ENCODE measurements at regions not wholly inside any gene's neighbourhood (a gene's known extent, or its start where the extent isn't known, plus 50 kb on each side); places are given as distances from the start of the nearest gene placed in this dataset.
"Not testable (repeated sequence)": the region's sequence is repeated elsewhere in the genome, so short reads cannot be mapped to it uniquely, and the experiment has no call there.

GRCh38 chr10:62590306-62590705, 214.2 kb upstream of the ADO start:
- DNase-seq (ENCODE audit: low read depth) = no peak

DNA sequence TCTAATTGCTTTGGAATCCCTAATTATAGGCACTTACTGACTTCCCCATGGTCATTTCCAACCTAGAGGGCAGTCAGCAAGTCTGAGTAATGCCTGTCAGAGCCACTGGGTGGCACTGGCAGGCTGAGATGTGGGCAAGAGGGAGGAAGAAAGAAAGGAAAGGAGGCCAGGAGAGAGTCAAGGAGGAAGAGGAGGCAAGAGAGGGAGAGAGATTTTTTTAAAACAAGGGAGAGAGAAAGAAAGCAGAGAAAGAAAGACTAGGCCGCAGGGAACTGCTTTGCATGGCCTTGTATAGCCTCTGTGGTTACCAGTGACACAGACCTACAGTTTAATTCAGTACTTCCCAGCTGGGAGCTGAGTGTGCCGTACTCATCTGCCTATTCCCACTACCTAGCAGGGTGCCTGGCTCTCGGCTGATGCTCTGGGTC, 210.4 kb upstream of the ADO start:
- peak; percentile 12 for DNase-seq (ENCODE audit: low read depth)

- no peak for DNase-seq (ENCODE audit: low read depth)
Observed at GRCh38 chr10:62597226-62597625, 207.3 kb upstream of the ADO start.

DNA sequence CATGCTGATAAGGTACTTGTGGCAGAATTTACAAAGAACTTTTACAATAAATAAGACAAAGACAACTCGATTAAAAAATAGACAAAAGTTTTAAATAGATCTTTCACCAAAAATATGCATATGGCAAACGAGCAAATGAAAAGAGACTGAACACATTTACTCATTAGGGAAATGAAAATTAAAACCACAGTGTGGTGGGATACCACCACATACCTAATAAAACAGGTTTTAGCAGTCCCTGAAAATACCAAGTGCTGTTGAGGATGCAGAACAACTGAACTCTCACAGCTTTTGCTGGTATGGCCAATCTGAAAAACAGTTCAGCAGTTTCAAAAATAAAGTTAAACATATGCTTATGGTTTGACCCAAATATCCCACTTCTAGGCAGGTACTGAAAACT, 205.4 kb upstream of the ADO start:
- DNase-seq (ENCODE audit: low read depth) = no peak

DNA sequence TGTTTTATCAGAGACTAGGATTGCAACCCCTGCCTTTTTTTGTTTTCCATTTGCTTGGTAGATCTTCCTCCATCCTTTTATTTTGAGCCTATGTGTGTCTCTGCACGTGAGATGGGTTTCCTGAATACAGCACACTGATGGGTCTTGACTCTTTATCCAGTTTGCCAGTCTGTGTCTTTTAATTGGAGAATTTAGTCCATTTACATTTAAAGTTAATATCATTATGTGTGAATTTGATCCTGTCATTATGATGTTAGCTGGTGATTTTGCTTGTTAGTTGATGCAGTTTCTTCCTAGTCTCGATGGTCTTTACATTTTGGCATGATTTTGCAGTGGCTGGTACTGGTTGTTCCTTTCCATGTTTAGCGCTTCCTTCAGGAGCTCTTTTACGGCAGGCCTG, 198.0 kb upstream of the ADO start:
- DNase-seq (ENCODE audit: low read depth) = not testable (repeated sequence)

- not testable (repeated sequence) for DNase-seq (ENCODE audit: low read depth)
Observed at GRCh38 chr10:62608189-62608875, 196.2 kb upstream of the ADO start.

GRCh38 chr10:62610649-62611229, 193.8 kb upstream of the ADO start:
- DNase-seq (ENCODE audit: low read depth) = no peak

DNA sequence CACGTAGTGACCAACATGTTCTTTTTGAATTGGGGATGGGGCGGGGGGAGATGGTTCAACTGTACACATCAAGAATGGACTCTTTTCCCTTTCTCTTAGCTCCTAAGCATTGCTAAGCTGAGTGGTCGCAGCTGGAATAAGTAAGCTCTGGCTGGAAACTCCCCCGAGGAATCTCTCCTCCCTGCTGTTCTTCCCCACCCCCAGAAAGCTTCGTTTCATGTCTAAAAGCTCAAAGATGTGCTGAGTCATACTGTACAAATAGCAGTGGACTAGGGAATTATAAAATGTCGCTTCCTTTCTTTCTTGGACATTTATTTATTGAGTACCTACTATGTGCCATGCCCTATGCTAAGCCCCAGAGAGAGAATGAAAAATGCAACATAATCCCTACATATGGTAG, 191.1 kb upstream of the ADO start:
- DNase-seq (ENCODE audit: low read depth) = no peak

- DNase-seq (ENCODE audit: low read depth) = no peak
Observed at GRCh38 chr10:62613859-62614258, 190.7 kb upstream of the ADO start.

DNA sequence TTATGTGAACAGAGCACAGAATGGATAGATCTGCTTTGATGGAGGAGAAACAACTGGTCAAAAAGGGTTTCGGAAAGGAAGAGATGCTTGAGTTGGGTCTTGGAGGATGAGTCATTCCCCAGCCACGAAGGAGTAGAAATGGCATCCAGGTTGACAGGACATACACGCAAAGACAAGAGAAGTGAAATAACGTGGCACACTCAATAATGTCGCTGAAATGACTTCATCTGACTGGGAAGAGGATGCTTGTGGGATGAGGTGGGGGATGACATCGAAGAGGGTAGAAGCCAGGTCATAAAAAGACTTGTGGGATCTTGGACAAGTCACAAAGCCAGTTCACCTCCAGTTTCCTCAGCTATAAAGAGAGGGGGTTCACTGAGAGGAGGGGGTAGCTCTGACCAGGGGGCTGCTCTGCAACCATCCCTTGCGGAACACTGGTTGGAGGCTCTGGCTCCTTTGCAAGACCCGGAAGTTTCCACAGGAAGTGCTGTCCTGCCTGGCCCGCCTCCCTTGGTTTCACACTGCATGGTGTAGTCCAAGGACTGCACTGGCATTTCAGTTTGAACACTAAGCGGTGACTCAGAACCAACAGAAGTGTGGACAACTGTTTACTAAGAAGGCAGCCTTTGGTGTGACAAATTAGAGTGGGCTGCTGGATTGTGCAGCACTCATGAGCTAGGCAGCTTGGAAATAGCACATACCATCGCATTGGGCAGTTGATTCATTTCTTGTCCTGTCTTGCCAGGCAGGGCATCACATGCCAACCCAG, 189.9 kb upstream of the ADO start:
- DNase-seq (ENCODE audit: low read depth) = no peak

GRCh38 chr10:62616885-62617590, 187.5 kb upstream of the ADO start:
- no peak for DNase-seq (ENCODE audit: low read depth)

GRCh38 chr10:62617652-62618051, 186.9 kb upstream of the ADO start:
- DNase-seq (ENCODE audit: low read depth) = no peak

GRCh38 chr10:62618054-62618453, 186.5 kb upstream of the ADO start:
- no peak for DNase-seq (ENCODE audit: low read depth)

DNA sequence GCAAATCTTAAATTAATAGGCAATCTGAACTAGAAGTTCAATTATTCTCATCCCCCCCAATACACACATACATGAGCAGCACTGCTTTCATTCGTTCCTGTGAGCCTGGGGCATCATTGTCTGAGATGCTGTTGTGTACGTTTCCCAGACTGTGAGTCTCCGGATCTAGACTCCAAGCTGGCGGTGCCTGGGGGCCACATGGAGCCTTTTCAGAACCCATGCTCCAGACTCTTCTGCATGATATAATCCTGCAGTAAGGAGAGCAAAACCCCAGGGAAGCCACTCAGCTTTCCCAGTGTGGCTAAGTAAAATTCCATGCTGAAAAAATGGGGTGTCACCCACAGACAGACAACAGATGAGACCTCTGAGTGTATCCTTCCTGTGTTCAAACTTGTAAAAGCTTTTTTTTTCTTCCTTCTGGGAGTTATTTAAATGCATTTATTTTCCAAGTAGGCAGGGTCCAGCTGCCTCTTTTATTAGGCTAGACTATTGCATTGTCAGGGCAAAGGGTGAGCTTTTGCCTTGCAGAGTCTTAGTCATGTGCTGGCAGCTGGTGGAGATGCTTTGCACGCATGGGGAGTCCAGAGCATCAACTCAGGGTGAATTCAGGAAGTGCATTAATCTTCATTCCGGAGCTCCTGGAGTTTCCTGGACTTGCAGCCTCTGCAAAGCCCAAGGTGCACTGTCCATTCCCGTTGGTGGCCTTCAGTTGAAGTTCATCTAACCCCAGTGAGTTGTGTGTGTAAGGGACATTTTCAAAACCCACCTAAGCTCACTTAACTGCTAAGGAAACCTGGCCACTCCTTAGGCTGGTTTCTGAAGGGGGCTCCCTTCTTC, 185.7 kb upstream of the ADO start:
- DNase-seq (ENCODE audit: low read depth) = no peak

DNA sequence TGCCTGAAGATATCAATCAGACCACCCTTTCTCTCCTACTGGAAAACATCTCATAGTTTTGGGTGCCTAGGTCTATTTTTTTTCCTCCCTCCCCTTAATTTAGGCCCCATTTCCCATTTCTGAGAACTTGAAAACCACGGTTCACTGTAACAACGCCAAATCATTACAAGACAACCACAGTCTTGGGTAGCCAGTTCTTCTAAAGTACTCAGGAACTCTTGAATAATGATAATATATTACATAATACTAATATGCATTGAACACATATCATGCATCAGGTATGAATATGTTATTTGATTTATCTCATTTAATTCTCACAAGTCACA, 185.1 kb upstream of the ADO start:
- DNase-seq (ENCODE audit: low read depth) = no peak

GRCh38 chr10:62620491-62620890, 184.0 kb upstream of the ADO start:
- DNase-seq (ENCODE audit: low read depth) = no peak

DNA sequence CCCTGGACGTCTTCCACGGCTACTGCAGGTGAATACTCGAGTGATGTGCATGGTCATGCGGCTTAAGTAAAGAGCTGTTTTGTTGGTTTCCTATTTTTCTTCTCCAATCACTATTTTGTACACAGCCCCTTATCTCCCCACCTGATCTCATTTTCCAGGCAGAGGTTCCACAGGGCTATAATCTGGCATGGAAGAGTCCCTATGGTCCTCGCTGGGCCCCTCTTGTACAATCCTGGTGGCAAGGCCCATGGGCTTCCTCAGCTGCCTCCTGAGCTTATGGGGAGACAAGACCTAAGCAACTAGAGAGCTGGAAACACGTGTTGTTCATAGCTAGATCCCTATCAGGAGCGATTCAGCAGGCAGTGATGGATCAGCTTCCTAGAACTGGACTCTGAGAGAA, 181.3 kb upstream of the ADO start:
- DNase-seq (ENCODE audit: low read depth) = no peak

DNA sequence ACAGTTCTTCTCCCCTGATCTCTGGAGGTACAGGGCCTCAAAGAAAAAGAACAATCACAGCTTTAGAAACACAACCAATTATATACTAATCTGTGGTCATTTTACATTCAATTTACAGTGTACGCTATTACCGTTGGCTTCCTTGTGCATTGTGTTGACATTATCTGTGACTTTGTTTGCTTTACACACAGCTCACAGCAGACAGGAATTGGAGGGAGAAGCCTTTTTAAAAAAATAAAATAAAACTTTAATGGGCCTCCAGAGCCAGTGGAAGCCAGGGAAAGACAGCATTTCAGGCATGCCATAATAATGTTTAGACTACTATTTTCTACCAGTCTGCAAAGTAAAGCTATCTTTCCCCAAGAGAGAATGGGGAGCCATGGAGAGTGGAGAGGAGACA, 179.0 kb upstream of the ADO start:
- no peak for DNase-seq (ENCODE audit: low read depth)

DNA sequence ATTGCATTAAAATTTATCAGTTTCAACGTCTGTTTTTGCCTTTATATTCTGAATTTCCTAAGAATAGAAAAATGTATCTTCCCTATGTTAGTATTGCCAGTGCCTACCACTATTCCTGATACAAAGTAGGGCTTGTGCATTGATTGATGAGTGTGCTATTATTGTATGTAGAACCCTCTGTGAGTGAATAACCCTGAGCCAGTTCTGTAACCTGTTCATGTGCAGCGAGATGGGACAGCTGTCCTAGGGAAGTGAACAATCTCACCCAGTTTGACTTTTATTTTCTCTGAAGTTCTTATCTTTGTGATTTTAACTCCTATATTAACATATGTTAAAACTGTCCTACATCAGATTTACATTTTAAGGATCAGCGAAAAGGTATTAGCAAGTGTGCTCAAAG, 178.4 kb upstream of the ADO start:
- no peak for DNase-seq (ENCODE audit: low read depth)

GRCh38 chr10:62626817-62627216, 177.7 kb upstream of the ADO start:
- DNase-seq (ENCODE audit: low read depth) = no peak

DNA sequence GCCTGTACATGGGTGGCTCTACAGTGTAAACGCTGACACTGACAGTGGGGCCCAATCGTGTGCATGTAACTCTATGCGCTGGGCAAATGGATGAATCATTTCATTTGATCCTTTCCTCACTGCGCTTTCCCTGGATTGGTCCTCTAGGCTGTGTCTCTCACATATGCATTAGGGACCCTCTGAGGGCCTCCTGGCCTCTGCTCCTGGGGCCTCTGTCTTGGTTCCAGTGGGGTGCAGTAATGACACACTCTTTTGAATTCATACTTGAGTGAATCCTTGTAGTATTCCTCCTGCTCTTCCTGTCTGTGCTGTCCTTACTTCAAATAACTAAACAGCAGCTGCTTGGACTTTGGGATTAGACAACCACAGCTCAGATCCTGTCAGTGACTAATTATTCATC, 176.5 kb upstream of the ADO start:
- no peak for DNase-seq (ENCODE audit: low read depth)

DNA sequence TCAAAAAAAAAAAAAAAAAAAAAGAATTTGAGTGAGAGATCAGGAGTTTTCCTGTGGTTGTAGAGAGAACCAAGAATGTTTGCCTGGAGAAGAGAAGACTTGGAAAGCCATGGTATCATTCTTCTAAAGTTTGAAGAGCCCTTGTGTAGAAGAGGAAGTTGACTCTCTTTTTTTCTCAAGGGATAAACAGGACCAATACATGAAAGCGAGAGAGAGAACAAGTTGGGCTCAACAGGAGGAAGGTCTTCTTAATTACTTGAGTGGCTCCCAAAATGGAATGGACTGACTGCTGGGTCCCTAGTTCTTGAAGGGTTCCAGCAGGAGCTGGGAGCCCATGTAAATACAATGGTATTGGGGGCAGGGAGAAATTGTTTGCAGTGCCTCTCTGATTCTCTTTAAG, 173.3 kb upstream of the ADO start:
- DNase-seq (ENCODE audit: low read depth) = no peak

Measured in CMK (cell line).